ENCODE measurements at regions not wholly inside any gene's neighbourhood (a gene's known extent, or its start where the extent isn't known, plus 50 kb on each side); places are given as distances from the start of the nearest gene placed in this dataset.
"Not testable (repeated sequence)": the region's sequence is repeated elsewhere in the genome, so short reads cannot be mapped to it uniquely, and the experiment has no call there.

DNA sequence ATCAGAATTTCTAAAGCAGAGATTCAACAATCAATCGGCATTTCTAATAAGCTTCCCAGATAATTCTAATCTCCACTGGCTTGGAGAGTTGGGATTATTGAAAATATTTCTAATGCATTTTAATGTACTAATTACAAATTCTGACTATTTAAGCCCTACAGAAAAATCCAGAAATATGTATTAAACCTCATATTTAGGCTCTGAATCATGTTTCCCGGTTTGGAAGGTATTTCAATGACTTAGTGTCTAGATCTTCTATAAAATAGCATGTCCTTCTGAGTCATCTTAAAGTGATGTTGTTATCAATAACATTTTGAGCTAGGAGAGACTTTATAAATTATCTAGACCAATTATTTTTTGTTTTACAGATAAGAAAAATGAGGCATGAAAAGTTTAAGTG is 258.8 kb upstream of the NRXN1 start:
- intact Hi-C loops (cut with micrococcal nuclease): no loop called here

DNA sequence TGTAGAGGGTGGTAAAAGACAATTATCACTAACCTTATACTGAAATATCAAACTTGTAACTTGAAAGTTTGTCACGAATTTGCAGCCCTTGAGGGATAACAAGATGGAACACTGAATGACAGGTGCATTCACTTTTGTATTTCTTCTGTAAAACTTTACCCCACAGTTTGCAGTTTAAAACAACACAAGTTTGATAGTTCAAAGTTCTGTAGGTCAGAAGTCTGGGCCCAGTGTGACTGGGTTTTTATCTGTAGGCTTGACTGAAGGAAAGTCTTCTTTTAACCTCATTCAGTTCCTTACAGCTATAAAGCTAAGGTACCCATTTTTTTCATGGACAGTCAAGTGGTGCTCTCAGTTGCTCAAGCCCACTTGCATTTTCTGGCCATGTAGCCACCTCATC is 257.1 kb upstream of the NRXN1 start:
- intact Hi-C loops (cut with micrococcal nuclease): no loop called here

DNA sequence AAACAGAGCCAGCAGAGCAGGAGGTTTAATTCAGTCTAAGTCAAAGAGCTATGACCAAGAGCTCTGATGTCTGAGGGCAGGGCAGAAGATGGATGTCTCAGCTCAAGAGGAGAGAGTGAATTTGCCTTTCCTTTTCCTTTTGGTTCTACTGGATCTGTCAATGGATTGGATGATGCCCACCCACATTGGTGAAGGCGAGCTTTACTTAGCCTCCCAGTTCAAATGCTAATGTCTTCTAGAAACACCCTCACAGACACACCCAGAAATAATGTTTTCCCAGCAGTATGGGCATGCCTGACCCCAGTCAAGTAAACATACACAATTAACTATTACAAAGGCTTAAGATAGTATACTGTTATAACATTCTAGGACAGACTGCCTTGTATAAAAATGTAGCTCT is 236.3 kb upstream of the NRXN1 start:
- intact Hi-C loops (cut with micrococcal nuclease): no loop called here

DNA sequence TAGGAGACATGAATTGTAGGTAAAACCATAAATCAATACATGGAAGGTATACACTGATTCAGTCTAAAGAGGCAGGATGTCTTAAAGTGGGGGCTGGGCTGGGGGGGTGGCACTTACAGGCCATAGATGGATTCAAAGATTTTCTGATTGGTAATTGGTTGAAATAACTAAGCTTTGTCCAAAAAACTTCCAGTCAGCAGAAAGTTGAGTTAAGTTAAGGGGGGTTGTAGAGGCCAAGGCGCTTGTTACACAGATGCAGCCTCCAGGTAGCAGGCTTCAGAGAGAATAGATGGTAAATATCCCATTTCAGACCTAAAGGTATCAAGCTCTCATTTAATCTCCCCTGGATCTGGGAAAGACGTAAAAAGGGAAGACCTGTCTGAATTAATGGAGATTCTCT is 233.6 kb upstream of the NRXN1 start:
- intact Hi-C loops (cut with micrococcal nuclease): no loop called here

DNA sequence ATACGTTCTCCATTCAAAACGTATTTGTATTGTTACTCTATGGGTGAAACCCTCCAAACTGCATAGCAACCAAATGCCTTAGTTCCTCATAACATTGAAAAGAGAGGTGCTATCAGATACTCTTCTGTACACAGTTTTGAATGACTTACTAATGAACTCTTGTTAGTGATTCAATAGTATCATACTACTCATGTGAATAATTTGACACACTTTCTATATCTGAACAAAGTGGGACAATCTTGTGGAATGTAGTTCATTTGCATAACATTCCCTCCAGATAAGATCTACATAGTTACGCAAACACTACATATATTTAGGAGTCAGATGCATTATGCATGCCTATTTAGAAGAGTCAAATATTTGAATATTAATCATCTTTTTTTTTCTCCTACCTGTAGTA is 232.0 kb upstream of the NRXN1 start:
- intact Hi-C loops (cut with micrococcal nuclease): no loop called here

DNA sequence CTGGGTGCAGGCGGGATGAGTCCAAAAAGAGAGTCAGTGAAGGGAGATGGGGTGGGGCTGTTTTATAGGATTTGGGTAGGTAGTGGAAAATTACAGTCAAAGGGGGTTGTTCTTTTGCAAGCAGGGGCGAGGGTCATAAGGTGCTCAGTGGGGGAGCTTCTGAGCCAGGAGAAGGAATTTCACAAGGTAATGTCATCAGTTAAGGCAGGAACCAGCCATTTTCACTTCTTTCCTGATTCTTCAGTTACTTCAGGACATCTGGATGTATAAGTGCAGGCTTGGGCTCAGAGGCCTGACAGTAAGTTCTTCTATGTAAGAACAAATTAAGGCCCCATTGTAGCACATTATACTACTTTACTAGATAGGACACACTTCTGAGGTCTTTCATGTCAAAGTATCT is 231.2 kb upstream of the NRXN1 start:
- intact Hi-C loops (cut with micrococcal nuclease): not testable (repeated sequence)

DNA sequence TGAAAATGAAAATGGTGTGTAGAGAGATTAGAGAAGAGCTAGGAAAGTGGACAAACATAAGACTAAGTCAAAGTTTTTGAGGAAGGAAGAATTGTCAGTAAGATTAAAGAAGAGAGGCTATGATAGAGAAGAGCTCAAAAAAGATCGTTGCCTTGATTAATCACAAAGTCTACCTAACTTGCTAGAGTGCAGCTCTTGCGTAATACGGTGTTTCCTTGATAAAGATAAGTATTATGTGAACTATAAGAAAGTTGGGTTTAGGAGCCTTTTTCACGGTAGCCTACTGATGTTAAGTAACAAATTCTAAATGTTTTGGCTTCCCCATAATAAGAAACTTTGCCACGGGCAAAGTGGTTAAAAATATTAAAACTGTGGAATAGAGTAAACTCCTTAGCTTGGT is 226.4 kb upstream of the NRXN1 start:
- intact Hi-C loops (cut with micrococcal nuclease): no loop called here

DNA sequence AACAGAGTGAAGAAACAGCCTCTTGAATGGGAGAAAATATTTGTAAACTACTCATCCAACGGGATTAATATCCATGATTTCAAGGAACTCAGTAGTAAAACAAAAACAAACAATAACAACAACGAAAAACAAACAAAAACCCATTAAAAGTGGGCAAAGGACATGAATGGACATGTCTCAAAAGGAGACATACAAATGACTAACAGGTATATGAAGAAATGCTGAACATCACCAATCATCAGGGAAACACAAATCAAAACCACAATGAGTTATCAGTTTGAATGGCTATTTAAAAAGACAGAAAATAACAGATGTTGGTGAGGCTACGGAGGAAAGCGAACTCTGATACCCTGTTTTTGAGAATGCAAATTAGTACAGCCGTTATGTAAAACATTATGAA is 224.8 kb upstream of the NRXN1 start:
- intact Hi-C loops (cut with micrococcal nuclease): no loop called here

DNA sequence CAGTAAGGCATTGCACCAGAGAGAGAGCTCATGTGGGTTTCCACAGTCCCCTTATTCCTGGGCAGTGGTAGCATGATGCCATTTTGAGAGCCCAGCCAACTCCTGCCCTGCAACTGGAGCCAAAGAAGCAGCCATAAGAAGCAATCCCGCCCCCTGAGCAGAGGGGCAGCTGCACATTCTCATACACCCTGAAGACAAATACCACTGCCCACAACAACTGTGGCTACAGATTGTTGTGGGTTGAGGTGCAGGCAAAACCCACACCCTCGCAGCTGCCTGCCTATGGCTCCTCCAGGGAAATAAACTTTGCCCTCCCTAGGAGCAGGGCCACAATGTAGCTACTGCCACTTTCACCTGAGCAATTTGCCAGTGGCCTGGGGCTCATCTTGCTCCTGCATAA is 219.4 kb upstream of the NRXN1 start:
- intact Hi-C loops (cut with micrococcal nuclease): no loop called here

DNA sequence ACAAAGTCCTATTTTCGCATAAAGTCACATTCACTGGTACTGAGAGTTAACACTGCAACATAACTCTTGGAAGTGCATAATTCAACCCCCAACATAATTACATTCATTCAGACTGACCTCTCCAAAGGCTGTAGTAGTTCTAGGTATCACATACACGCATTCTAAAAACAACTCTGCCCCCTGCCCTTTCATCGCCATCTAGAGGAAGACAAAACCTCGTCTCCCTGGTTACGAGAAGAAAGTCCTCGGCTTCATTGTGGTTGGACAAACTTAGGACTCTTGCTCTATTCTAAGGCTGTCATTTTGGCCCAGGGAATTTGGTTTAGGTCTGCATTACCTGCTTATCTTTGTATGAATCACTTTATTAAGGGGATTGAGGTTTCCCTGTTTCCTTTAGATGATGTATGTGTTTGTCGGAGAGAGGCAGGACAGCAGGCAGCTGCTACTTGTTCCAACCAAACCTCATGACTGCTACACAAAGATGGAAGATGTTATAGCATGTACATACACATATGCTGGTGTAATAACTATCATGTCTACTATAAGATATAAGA is 215.4 kb upstream of the NRXN1 start:
- intact Hi-C loops (cut with micrococcal nuclease): no loop called here

DNA sequence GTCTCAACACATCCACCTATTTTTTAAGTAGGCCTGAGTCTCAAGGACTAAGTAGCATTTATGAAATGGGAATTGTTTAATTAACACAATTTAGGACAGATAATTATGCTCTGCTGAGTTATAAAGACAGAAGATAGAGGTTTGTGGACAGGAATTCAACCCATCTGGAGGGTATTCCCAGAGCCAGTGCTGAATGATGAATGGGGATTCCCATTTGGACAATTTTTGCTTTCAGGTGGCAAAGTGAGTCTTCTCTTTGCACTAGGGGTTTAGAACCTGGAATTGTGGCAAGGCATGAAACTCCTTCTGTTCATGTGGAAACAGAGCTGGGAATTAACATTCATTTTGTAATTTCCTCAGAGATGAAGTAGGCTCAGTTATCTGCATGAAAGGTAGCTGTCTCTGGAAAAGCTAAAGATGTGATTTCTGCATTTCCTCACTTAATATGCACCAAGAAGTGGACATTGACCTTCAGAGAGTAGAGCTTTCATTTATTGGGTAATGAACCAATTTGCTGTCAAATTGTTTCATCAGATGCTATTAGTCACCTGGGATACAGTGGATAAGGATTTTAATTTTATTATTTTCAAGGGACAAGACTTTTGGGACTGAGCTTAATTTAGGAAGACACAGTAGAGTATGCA is 212.1 kb upstream of the NRXN1 start:
- intact Hi-C loops (cut with micrococcal nuclease): no loop called here

DNA sequence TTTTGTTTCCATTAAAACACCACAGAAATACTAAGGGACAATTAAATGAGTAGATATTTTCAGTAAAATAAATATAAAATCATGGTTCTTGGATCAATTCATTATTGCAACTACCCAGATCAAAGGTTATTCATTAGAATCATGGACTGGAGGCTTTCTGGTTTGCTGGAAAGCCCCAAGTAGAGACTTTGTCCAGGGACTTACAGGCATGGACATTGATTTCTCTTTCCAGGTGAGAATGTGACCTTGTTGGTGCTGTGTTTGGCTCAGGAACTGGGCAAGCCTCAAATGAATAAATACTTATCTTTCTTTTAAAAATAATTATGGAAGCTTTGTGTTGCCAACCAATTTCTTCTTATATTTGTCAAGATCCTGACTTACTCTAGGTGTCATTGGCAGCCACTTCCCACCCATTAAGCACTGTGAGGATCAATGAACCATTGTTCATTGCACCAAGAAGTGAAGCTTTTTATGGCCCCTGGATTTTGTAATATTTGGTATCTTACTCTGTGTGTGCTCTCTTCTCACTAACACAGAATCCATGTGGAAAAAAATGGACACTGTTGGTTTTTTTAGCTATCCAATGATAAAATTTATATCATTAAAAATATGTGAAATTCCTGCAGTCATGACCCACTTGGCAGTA is 205.8 kb upstream of the NRXN1 start:
- intact Hi-C loops (cut with micrococcal nuclease): no loop called here

DNA sequence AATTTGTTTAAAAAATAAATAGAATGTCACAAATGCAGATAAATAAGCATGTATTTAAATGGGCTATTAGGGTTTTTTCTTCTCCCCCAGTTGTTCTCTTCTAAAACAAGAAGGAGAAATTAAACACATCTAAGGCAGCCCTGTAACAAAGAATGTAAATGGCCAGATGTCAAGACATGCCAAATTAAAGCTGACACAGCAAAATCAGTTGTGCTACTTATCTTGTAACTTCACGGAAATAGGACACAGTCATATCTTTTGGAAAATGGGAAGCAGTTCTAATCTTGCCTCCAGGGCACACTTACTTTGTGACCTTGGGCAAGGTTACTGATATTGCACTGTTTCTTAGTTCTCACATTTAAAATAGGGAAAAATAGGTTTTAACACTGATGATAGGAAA is 200.1 kb upstream of the NRXN1 start:
- intact Hi-C loops (cut with micrococcal nuclease): no loop called here

DNA sequence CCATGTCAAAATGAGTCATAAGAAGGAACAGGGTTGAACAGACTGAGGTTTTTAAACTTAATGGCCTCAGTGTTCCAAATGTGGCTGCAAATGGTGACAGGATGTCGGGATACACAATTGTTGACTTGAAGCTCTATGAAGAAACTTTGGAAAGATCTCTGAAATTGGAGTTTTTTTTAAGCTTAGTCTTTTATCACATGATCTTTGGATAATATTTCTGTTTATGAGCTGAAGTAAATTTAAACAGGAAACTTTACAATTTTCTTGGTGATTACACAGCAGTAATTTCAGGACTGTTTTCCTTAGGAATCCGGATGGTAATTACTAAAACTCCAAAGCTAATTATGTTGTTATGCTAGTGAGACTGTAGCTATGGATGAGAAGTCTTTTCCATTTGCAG is 199.1 kb upstream of the NRXN1 start:
- intact Hi-C loops (cut with micrococcal nuclease): no loop called here

DNA sequence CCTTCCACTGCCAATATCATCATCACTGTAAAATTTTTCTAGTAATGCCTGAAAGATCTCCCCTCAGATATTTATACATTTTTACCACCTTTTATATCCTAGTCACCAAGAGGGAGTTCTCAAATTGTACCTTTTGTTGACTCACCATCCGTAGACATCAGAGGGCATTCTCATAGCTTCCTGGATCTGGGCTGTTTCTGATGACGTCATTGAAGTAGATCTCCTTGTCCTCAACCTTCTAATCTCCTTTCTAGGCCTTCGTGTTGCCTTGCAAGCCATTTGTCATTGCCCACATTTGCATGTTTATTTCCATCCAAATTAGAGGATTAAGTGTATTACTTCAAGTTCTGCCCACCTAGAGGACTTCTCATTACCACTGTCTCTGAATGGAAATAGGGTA is 193.4 kb upstream of the NRXN1 start:
- intact Hi-C loops (cut with micrococcal nuclease): no loop called here

DNA sequence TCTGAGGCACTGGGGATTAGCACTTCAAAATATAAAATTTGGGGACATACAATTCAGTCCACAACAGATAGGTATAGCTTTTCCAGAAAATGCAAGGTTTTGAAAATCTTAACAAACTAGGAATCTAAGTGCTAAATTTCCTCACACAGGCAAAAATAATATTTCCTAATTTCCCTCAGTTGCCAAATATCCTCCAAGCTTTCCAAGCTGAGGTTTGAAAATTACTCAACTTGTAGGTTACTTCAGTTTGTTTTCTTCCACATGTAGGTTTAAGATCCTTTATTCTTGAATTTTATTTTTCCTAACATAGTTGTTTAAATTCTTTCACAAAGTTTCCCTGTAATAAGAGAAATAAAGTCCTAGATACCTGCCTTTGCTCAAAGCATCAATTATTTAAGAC is 192.9 kb upstream of the NRXN1 start:
- intact Hi-C loops (cut with micrococcal nuclease): no loop called here

DNA sequence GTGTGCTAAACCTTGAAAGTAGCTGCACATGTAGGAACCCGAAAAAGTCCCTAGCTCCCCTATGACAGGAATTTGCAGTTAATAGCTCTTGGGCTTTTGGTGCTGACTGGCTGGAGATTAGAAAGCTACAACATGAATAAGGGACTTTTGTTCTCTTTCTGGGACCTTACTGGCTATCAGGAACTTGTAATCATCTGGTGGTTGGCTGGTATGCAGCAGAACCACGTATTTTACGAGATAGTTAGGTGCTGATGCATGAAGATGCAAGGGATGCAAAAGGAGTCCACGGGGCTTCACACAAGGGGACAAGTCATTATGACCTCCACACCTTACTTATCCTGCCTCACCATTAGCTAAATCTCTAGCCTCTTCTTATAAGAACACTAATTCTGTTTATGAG is 190.2 kb upstream of the NRXN1 start:
- intact Hi-C loops (cut with micrococcal nuclease): no loop called here

DNA sequence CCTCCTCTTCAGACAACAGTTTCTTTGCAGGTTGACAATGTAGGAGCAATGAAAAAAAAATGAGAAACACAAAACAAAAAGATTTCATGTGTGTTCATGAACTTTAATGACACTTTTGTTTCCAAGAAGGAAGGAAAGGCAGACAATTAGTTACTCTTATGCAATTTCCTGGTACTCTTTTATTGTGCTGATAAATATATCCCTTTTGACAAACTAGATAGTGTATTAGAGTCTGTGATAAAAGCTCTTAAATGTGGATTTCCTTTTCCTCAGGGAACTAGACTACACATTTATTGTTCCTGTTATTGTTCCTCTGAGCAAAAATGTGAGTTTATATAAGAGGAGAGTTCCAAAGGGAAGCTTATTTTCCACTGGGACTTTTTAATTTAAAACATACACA is 188.7 kb upstream of the NRXN1 start:
- intact Hi-C loops (cut with micrococcal nuclease): no loop called here

DNA sequence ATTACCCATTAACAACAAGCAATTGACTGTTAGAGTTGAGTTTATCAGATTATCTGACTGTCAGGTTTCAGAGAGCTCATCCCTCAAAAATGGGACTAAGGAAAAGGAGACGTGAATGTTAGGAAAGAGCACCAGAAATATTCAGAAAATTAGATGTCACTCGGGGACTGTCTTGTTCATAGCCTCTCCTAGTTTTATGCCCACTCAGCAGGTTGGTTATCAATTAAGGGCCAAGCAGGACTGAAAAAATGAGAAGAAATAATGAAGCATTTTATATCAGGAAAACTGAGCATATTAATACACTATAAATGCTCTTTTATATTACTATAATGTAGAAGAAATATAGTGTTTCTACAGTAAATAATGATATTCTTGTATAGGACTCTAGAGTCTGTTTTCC is 188.1 kb upstream of the NRXN1 start:
- intact Hi-C loops (cut with micrococcal nuclease): no loop called here

DNA sequence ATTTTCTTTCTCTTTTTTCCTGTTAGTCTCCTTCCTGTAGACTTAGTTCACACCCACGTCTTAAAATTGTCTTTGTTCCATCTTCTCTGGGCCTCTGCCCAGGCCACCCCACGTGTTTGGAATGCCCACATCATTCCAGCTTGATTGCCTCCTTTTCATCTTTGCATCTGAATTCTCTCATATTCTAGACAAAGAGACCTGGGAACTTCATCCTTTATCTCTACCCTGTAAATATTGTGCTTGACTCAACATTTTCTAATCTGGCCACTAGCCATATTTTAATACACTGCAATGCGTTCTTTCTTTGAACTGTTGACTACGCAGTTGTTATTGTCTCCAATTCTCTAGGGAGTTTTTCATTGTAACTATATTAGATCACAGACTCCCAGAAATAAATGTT is 187.5 kb upstream of the NRXN1 start:
- intact Hi-C loops (cut with micrococcal nuclease): no loop called here

DNA sequence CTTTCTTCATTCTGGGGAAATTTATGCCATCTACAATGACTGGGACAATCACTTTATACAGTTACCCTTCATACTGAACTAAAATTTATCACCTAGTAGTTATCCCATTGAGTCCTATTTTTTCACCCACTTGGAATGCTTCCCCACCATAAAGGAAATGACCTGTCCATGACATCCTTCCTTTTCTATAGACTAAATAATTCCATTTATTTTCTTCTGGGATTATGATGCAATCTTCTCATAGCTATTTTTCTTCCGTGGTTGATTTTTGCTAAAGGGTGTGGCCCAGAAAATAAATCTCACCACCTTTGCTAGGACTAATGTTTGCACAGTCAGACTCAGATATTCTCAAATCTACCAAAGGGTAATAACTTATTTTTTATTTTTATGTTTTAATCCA is 186.1 kb upstream of the NRXN1 start:
- intact Hi-C loops (cut with micrococcal nuclease): no loop called here

DNA sequence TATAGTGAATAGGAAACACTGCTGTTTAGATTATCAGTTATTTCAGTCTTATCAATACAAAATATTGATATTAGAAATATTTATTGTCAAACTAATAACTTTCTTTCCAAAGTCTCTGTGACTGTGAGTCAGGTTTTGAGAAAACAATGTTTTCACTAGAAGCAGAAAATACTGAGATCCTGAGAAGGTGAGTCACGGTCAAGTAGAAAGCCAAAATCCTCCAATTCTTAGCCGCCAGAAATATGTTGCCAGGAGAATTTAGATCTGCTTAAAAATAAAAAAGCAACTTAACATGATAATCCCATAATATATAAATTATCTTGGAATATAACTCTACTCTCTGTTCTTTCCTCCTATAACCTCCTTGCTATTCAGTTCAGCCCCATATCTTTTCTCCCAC is 181.9 kb upstream of the NRXN1 start:
- intact Hi-C loops (cut with micrococcal nuclease): no loop called here

DNA sequence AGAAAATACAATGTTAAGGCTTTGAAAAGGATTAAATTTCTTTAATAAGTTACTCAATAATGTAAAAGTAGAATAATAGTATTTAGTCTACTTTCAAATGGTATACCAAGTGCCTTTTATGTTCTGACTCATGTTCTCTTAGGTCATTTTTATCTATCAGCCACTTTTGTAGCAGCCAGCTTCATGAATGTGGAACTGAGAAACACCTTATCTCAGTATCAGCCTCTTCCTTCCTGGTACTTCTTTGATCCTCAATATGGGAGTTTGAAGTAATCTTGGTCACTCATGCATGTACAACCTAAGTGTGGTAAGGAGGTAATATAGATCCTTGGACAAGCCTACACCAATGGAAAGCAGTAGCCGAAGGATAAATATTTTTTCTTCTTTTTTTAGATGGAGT is 180.4 kb upstream of the NRXN1 start:
- intact Hi-C loops (cut with micrococcal nuclease): no loop called here

Data from T-helper 2 cell treated with Interferon-gamma antibody and Interleukin-4, amounts not matched to agents 100 ng/mL and 5 ng/mL, for 36 hours (primary cell).